Liver (tissue), 8 donors: ENCODE measurements at regions not wholly inside any gene's neighbourhood (a gene's known extent, or its start where the extent isn't known, plus 50 kb on each side); places are given as distances from the start of the nearest gene placed in this dataset.

Experiments used
- DNase-seq: peaks from one replicate; pipeline ENCODE4 v3.0.0-alpha.2; 2017; ENCODE audit warnings: low spot score
- H3K27ac ChIP-seq, 2 donors: one replicate each; pipeline ENCODE4 v1.7.0; 2013; ENCODE audit warnings: inconsistent platforms in 2 of 2, low read length in 2 of 2, control low read depth in 1 of 2, low read depth in 1 of 2, mild to moderate bottlenecking in 1 of 2
- H3K27me3 ChIP-seq, 4 donors: one replicate each; pipeline versions ENCODE4 v1.6.1 to v1.7.0; 2013; ENCODE audit warnings: low read length in 3 of 4, inconsistent platforms in 1 of 4, mild to moderate bottlenecking in 1 of 4, moderate library complexity in 1 of 4; ENCODE audit not compliant: control insufficient read depth in 4 of 4, insufficient read depth in 4 of 4
- H3K36me3 ChIP-seq, 4 donors: one replicate each; pipeline versions ENCODE4 v1.6.1 to v1.7.0; 2013; ENCODE audit warnings: low read length in 3 of 4, mild to moderate bottlenecking in 3 of 4, low read depth in 1 of 4, moderate library complexity in 1 of 4; ENCODE audit not compliant: control insufficient read depth in 4 of 4, insufficient read depth in 3 of 4
- H3K4me1 ChIP-seq, 4 donors: one replicate each; pipeline versions ENCODE4 v1.6.1 to v1.7.0; 2013; ENCODE audit warnings: low read length in 3 of 4, mild to moderate bottlenecking in 3 of 4, moderate library complexity in 1 of 4; ENCODE audit not compliant: control insufficient read depth in 4 of 4, insufficient read depth in 4 of 4
- H3K4me3 ChIP-seq, 3 donors: one replicate each; pipeline versions ENCODE4 v1.6.1 to v1.7.0; 2013; ENCODE audit warnings: low read length in 3 of 3, control low read depth in 1 of 3, low read depth in 1 of 3, mild to moderate bottlenecking in 1 of 3
- H3K9ac ChIP-seq, 2 donors: one replicate each; pipeline ENCODE4 v1.7.0; 2013; ENCODE audit warnings: low read length in 2 of 2, mild to moderate bottlenecking in 2 of 2, moderate library complexity in 2 of 2, control low read depth in 1 of 2, low read depth in 1 of 2
- H3K9me3 ChIP-seq, 4 donors: one replicate each; pipeline versions ENCODE4 v1.6.1 to v1.7.0; 2013; ENCODE audit warnings: low read length in 3 of 4; ENCODE audit not compliant: control insufficient read depth in 4 of 4
- ATF3 ChIP-seq: IDR thresholded peaks from 2 replicates; pipeline ENCODE4 v1.6.1; 2016; ENCODE audit warnings: antibody characterized with exemption
- CTCF ChIP-seq: fragments of 150-350 bp; IDR thresholded peaks from 2 replicates; pipeline ENCODE4 v1.5.1; 2017; ENCODE audit warnings: improper control_type of control experiment, low read depth, low read length; ENCODE audit not compliant: missing input control
- EGR1 ChIP-seq, 2 donors: IDR thresholded peaks; 2 replicates each; pipeline ENCODE4 v1.6.1; 2016 to 2018; ENCODE audit warnings: antibody characterized with exemption in 2 of 2, low read depth in 2 of 2
- FOXA2 ChIP-seq: IDR thresholded peaks from 2 replicates; pipeline ENCODE4 v1.6.1; 2016; ENCODE audit warnings: antibody characterized with exemption
- GABPA ChIP-seq, 2 donors: IDR thresholded peaks in 1 of 2; conservative IDR thresholded peaks in 1 of 2; 2 replicates each; pipeline ENCODE4 v1.6.1; 2016; ENCODE audit warnings: antibody characterized with exemption in 2 of 2, mild to moderate bottlenecking in 1 of 2, moderate library complexity in 1 of 2
- HNF4A ChIP-seq, 2 donors: conservative IDR thresholded peaks; 2 replicates each; pipeline ENCODE4 v1.6.1; 2016; ENCODE audit warnings: antibody characterized with exemption in 2 of 2, mild to moderate bottlenecking in 2 of 2
- HNF4G ChIP-seq: IDR thresholded peaks from 2 replicates; pipeline ENCODE4 v1.6.1; 2016; ENCODE audit warnings: antibody characterized with exemption
- JUND ChIP-seq, 2 donors: IDR thresholded peaks; 2 replicates each; pipeline ENCODE4 v1.6.1; 2016; ENCODE audit warnings: antibody characterized with exemption in 2 of 2
- MAX ChIP-seq: IDR thresholded peaks from 2 replicates; pipeline ENCODE4 v1.6.1; 2016; ENCODE audit warnings: antibody characterized with exemption
- NR2F2 ChIP-seq: IDR thresholded peaks from 2 replicates; pipeline ENCODE4 v1.6.1; 2016; ENCODE audit warnings: antibody characterized with exemption
- RAD21 ChIP-seq, 2 donors: IDR thresholded peaks; 2 replicates each; pipeline ENCODE4 v1.6.1; 2016; ENCODE audit warnings: antibody characterized with exemption in 2 of 2, mild to moderate bottlenecking in 2 of 2
- REST ChIP-seq: IDR thresholded peaks from 2 replicates; pipeline ENCODE4 v1.6.1; 2016; ENCODE audit warnings: antibody characterized with exemption, mild to moderate bottlenecking
- RXRA ChIP-seq, 2 donors: IDR thresholded peaks; 2 replicates each; pipeline ENCODE4 v1.6.1; 2017 to 2018; ENCODE audit warnings: antibody characterized with exemption in 2 of 2, mild to moderate bottlenecking in 1 of 2
- SP1 ChIP-seq: IDR thresholded peaks from 2 replicates; pipeline ENCODE4 v1.6.1; 2018; ENCODE audit warnings: antibody characterized with exemption, mild to moderate bottlenecking
- TAF1 ChIP-seq: conservative IDR thresholded peaks from 2 replicates; pipeline ENCODE4 v1.6.1; 2016; ENCODE audit warnings: antibody characterized with exemption, mild to moderate bottlenecking
- YY1 ChIP-seq: IDR thresholded peaks from 2 replicates; pipeline ENCODE4 v1.6.1; 2016; ENCODE audit warnings: antibody characterized with exemption, mild to moderate bottlenecking
- ZBTB33 ChIP-seq: IDR thresholded peaks from 2 replicates; pipeline ENCODE4 v1.6.1; 2016; ENCODE audit warnings: antibody characterized with exemption
- WGBS: extraction: QIAGEN DNeasy Blood & Tissue Kit; methylation state at CpG from one replicate; pipeline ENCODE4 v1.1.7; 2013; 5-methylcytosine and 5-hydroxymethylcytosine counted together
- donor health status: healthy.
- donor health status: healthy.
- donor health status: healthy.
- donor health status: healthy.
- donor health status: healthy.

GRCh38 chr1:65042467-65042866 is 76.1 kb upstream of the JAK1 start:
- Histone ChIP-seq H3K27ac (no peak overlapping the region), H3K9me3 (no peaks in the 10 kb centered on the region), H3K9ac (no peak overlapping the region), H3K4me1 (no peaks in the 10 kb centered on the region), H3K4me3 (no peak overlapping the region), H3K36me3 (peaks cover 0 to 4% (median 0%) of the 10 kb centered on the region in 4 donors), H3K27me3 (no peaks in the 10 kb centered on the region)
- WGBS, result 96% methylated on average over 4 of the region's 4 CpGs
- DNase-seq, result no peak
- TF ChIP-seq NR2F2 (no peak), HNF4A (conservative IDR thresholded peaks at IDR 0.05) (no peak), GABPA (IDR thresholded peaks at IDR 0.05 in 1 of 2, conservative IDR thresholded peaks at IDR 0.05 in 1 of 2) (no peak), MAX (no peak), HNF4G (no peak), CTCF (no peak), EGR1 (IDR thresholded peaks at IDR 0.05; ENCODE audit: low read depth in 2 of 2) (no peak), REST (no peak), YY1 (no peak), ATF3 (no peak), SP1 (no peak), TAF1 (no peak), RXRA (IDR thresholded peaks at IDR 0.05) (no peak), FOXA2 (no peak), JUND (IDR thresholded peaks at IDR 0.05) (no peak), ZBTB33 (no peak)

GRCh38 chr1:65044411-65044810 is 78.1 kb upstream of the JAK1 start:
- 88% methylated on average over 5 of the region's 5 CpGs for WGBS
- H3K27ac ChIP-seq, result no peak overlapping the region
- H3K9ac ChIP-seq, result no peak overlapping the region
- DNase-seq, result no peak
- no peak overlapping the region for H3K4me3 ChIP-seq
- H3K9me3 ChIP-seq, result no peaks in the 10 kb centered on the region
- peaks cover 0 to 9% (median 0%) of the 10 kb centered on the region in 4 donors for H3K36me3 ChIP-seq
- H3K4me1 ChIP-seq, result no peaks in the 10 kb centered on the region
- H3K27me3 ChIP-seq, result no peaks in the 10 kb centered on the region
- TF ChIP-seq RAD21 (IDR thresholded peaks at IDR 0.05), result no peak
- TF ChIP-seq HNF4A (conservative IDR thresholded peaks at IDR 0.05), result no peak
